Kidney (tissue), 13 donors: ENCODE measurements at regions not wholly inside any gene's neighbourhood (a gene's known extent, or its start where the extent isn't known, plus 50 kb on each side); places are given as distances from the start of the nearest gene placed in this dataset.

Experiments
- DNase-seq, 5 donors: peaks; one replicate each; pipeline ENCODE4 v3.0.0-alpha.2; 2013 to 2020
- FAIRE-seq: peaks from 2 replicates; lab custom pipeline; 2012; peaks lifted over from hg19 to GRCh38; lab: Jason Lieb, UNC
- H3K27ac ChIP-seq, 2 donors: one replicate each; pipeline ENCODE4 v1.7.0; 2013; ENCODE audit warnings: low read depth in 2 of 2, low read length in 2 of 2, inconsistent platforms in 1 of 2
- H3K27me3 ChIP-seq: one replicate; pipeline ENCODE4 v1.7.1; 2013; ENCODE audit warnings: low read length, inconsistent platforms; ENCODE audit not compliant: control insufficient read depth, insufficient read depth
- H3K36me3 ChIP-seq, 3 donors: one replicate each; pipeline versions ENCODE4 v1.7.0 to v1.7.1; 2013; ENCODE audit warnings: low read length in 3 of 3, control low read depth in 1 of 3, inconsistent platforms in 1 of 3; ENCODE audit not compliant: insufficient read depth in 3 of 3, control insufficient read depth in 2 of 3
- H3K4me1 ChIP-seq, 3 donors: one replicate each; pipeline versions ENCODE4 v1.7.0 to v1.7.1; 2013; ENCODE audit warnings: low read length in 3 of 3, inconsistent platforms in 1 of 3, low read depth in 1 of 3; ENCODE audit not compliant: control insufficient read depth in 2 of 3, insufficient read depth in 2 of 3
- H3K4me3 ChIP-seq, 3 donors: one replicate each; pipeline versions ENCODE4 v1.7.0 to v1.8.1; 2013; ENCODE audit warnings: low read length in 3 of 3, control low read depth in 1 of 3, inconsistent platforms in 1 of 3
- H3K9ac ChIP-seq, 3 donors: one replicate each; pipeline versions ENCODE4 v1.7.0 to v1.7.1; 2013; ENCODE audit warnings: low read length in 3 of 3, control low read depth in 1 of 3, inconsistent platforms in 1 of 3
- H3K9me3 ChIP-seq, 3 donors: one replicate each; pipeline versions ENCODE4 v1.7.0 to v1.7.1; 2013; ENCODE audit warnings: low read length in 3 of 3, control low read depth in 1 of 3, inconsistent platforms in 1 of 3; ENCODE audit not compliant: control insufficient read depth in 2 of 3, insufficient read depth in 1 of 3
- CTCF ChIP-seq: IDR thresholded peaks from 3 replicates; pipeline ENCODE4 v1.5.1; 2012; ENCODE audit warnings: mild to moderate bottlenecking, moderate library complexity, borderline replicate concordance; ENCODE audit not compliant: insufficient read depth; ENCODE audit errors: extremely low read depth
- intact Hi-C: fragments of 100-400 bp; cut with DNase I; formaldehyde crosslinking; loops from one replicate; pipeline ENCODE4 v1.11.1; 2022
- donor health status: control.
- donor health status: control.
- donor health status: control.
- donor health status: control.
- donor health status: control.
- donor health status: DM: yes; HTN: yes; CAD: no.
- donor health status: Normal renal cell carcinoma (clear cell type).

- FAIRE-seq (no peak), DNase-seq (no peak)
- Histone ChIP-seq H3K4me3 (no peak overlapping the region), H3K4me1 (no peaks in the 10 kb centered on the region), H3K9me3 (no peaks in the 10 kb centered on the region), H3K27me3 (no peaks in the 10 kb centered on the region), H3K36me3 (no peaks in the 10 kb centered on the region), H3K9ac (no peak overlapping the region), H3K27ac (no peak overlapping the region)
- intact Hi-C loops, result no loop called here
- no peak for TF ChIP-seq CTCF
These were observed 237.0 kb upstream of the RASA1 start for GRCh38 chr5:87030699-87031098.

- Histone ChIP-seq H3K27me3 (no peaks in the 10 kb centered on the region), H3K27ac (no peak overlapping the region), H3K36me3 (no peaks in the 10 kb centered on the region), H3K4me1 (no peaks in the 10 kb centered on the region), H3K4me3 (no peak overlapping the region), H3K9me3 (no peaks in the 10 kb centered on the region), H3K9ac (no peak overlapping the region)
- no peak for FAIRE-seq
- TF ChIP-seq CTCF, result no peak
- no peak for DNase-seq
- intact Hi-C loops, result no loop called here
These were observed 233.1 kb upstream of the RASA1 start for GRCh38 chr5:87034557-87034956.

- DNase-seq (no peak), FAIRE-seq (no peak)
- intact Hi-C loops, result no loop called here
These were observed 225.1 kb upstream of the RASA1 start for GRCh38 chr5:87042554-87042953.

More at GRCh38 chr5:87042554-87042953, 225.1 kb upstream of the RASA1 start:
- no peak overlapping the region for H3K9ac ChIP-seq
- no peaks in the 10 kb centered on the region for H3K4me1 ChIP-seq
- no peak for TF ChIP-seq CTCF
- H3K27me3 ChIP-seq, result no peaks in the 10 kb centered on the region
- no peaks in the 10 kb centered on the region for H3K9me3 ChIP-seq
- H3K36me3 ChIP-seq, result no peaks in the 10 kb centered on the region
- no peak overlapping the region for H3K4me3 ChIP-seq
- no peak overlapping the region for H3K27ac ChIP-seq
